ENCODE measurements at regions not wholly inside any gene's neighbourhood (a gene's known extent, or its start where the extent isn't known, plus 50 kb on each side); places are given as distances from the start of the nearest gene placed in this dataset.

DNA sequence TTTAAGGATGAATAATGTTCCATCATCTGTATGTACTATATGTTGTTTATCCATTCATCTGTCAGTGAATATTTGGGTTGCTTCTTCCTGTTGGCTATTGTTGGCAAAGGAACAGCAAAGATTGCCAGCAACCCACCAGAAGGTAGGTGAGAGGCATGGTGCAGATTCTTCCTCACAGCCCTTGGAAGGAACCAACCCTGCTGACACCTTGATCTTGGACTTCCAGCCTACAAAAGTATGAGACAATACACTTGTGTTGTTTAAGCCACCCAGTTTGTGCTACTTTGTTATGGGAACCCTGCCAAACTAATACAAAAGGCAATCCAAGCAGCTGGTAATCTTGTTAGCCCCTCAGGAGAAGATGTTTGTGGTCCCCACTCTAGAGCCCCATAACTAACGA lies 122.0 kb downstream of the CARTPT start:
- no peak overlapping the region for H2BK5ac ChIP-seq (ENCODE audit: low read depth, low read length, poor library complexity, severe bottlenecking)
- H3K4me2 ChIP-seq (ENCODE audit: low read depth, low read length): no peak overlapping the region
- TF ChIP-seq FOS (IDR thresholded peaks at IDR 0.05; ENCODE audit: low read depth, low read length): no peak
- TF ChIP-seq SMC3 (IDR thresholded peaks at IDR 0.05; ENCODE audit: low read depth, low read length): no peak
- TF ChIP-seq RCOR1 (IDR thresholded peaks at IDR 0.05; ENCODE audit: insufficient replicate concordance, low read length): no peak
- TF ChIP-seq POLR2A (IDR thresholded peaks at IDR 0.05; ENCODE audit: low read depth, low read length): no peak
- TF ChIP-seq NFE2L2 (IDR thresholded peaks at IDR 0.05; ENCODE audit: low read depth, low read length): no peak
- no peak for TF ChIP-seq RFX5 (IDR thresholded peaks at IDR 0.05; ENCODE audit: low read depth, low read length)
- no peak for TF ChIP-seq CEBPB (IDR thresholded peaks at IDR 0.05; ENCODE audit: low read depth, low read length)
- TF ChIP-seq MAZ (IDR thresholded peaks at IDR 0.05; ENCODE audit: borderline replicate concordance, low read depth, low read length): no peak
- TF ChIP-seq CTCF (conservative IDR thresholded peaks at IDR 0.05; ENCODE audit: low read depth, low read length): no peak
- TF ChIP-seq RAD21 (IDR thresholded peaks at IDR 0.05; ENCODE audit: low read length): no peak
- TF ChIP-seq, protein P1, sequence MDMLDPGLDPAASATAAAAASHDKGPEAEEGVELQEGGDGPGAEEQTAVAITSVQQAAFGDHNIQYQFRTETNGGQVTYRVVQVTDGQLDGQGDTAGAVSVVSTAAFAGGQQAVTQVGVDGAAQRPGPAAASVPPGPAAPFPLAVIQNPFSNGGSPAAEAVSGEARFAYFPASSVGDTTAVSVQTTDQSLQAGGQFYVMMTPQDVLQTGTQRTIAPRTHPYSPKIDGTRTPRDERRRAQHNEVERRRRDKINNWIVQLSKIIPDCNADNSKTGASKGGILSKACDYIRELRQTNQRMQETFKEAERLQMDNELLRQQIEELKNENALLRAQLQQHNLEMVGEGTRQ (IDR thresholded peaks at IDR 0.05; ENCODE audit: low read depth, low read length): no peak
- no peak for TF ChIP-seq MAFK (IDR thresholded peaks at IDR 0.05; ENCODE audit: low read depth, low read length)
- TF ChIP-seq, protein P2, sequence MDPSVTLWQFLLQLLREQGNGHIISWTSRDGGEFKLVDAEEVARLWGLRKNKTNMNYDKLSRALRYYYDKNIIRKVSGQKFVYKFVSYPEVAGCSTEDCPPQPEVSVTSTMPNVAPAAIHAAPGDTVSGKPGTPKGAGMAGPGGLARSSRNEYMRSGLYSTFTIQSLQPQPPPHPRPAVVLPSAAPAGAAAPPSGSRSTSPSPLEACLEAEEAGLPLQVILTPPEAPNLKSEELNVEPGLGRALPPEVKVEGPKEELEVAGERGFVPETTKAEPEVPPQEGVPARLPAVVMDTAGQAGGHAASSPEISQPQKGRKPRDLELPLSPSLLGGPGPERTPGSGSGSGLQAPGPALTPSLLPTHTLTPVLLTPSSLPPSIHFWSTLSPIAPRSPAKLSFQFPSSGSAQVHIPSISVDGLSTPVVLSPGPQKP (IDR thresholded peaks at IDR 0.05; ENCODE audit: borderline replicate concordance, low read depth, low read length): no peak
- TF ChIP-seq CHD1 (IDR thresholded peaks at IDR 0.05; ENCODE audit: low read depth, low read length): no peak
- TF ChIP-seq BHLHE40 (IDR thresholded peaks at IDR 0.05; ENCODE audit: low read depth, low read length): no peak
- TF ChIP-seq MXI1 (IDR thresholded peaks at IDR 0.05; ENCODE audit: borderline replicate concordance, low read depth, low read length): no peak
- intact Hi-C loops (cut with micrococcal nuclease): no loop called here
- no peaks in the 10 kb centered on the region for H3K36me3 ChIP-seq (ENCODE audit: control insufficient read depth, insufficient read depth, low read length)
- no peak overlapping the region for H2AK5ac ChIP-seq (ENCODE audit: low read depth, low read length)
- BruUV-seq (replicated peaks): no TSS peak
- H4K8ac ChIP-seq (ENCODE audit: low read depth in 2 of 2, low read length in 2 of 2): no peak overlapping the region
- H3K79me1 ChIP-seq (ENCODE audit: low read depth in 1 of 2, low read length in 2 of 2): no peaks in the 10 kb centered on the region
- H3K23ac ChIP-seq (ENCODE audit: low read depth, low read length): no peak overlapping the region
- H4K20me1 ChIP-seq (ENCODE audit: insufficient read depth, low read length): no peaks in the 10 kb centered on the region
- no peak overlapping the region for H3K56ac ChIP-seq (ENCODE audit: extremely low read depth, insufficient read depth, low read length)
- H3K18ac ChIP-seq (ENCODE audit: low read depth, low read length): no peak overlapping the region
- ATAC-seq (ENCODE audit: low read depth): no peak
- H3K27me3 ChIP-seq (ENCODE audit: control insufficient read depth, insufficient read depth, low read length): peaks cover 5% of the 10 kb centered on the region
- no peak overlapping the region for H3K27ac ChIP-seq (ENCODE audit: insufficient read depth, low read length)
- POLR2A ChIA-PET (ENCODE audit: unreplicated experiment): no interaction called here
- DNase-seq: no peak
- H2AK9ac ChIP-seq (replicated peaks; ENCODE audit: low read depth, low read length, poor library complexity): no peak overlapping the region
- no peaks in the 10 kb centered on the region for H3K4me1 ChIP-seq (ENCODE audit: control insufficient read depth, insufficient read depth, low read length)
- H4K91ac ChIP-seq (ENCODE audit: insufficient read depth, low read depth, low read length): no peak overlapping the region
- H3K4ac ChIP-seq (ENCODE audit: low read depth, low read length): no peak overlapping the region
- H2AFZ ChIP-seq (replicated peaks; ENCODE audit: low read length, poor library complexity): no peak overlapping the region
- no peak overlapping the region for H3K14ac ChIP-seq (replicated peaks; ENCODE audit: low read depth, low read length)
- peaks cover 3% of the 10 kb centered on the region; the same call in 1 of the 2 replicates for H3K9me3 ChIP-seq (ENCODE audit: control insufficient read depth, insufficient read depth, low read length)
- WGBS, 2 experiments (ENCODE audit: extremely low coverage in 2 of 2, insufficient read length in 1 of 2): no CpG with 5 or more reads among the region's 1 CpG
- H3K4me3 ChIP-seq (ENCODE audit: insufficient read depth, low read depth, low read length): no peak overlapping the region
- H2BK20ac ChIP-seq (ENCODE audit: low read depth, low read length): no peak overlapping the region
- in situ Hi-C loops (cut with MboI; ENCODE audit: low sequenced_read_pairs): no loop called here
- CTCF ChIA-PET: no interaction called here
- no peak overlapping the region for H4K5ac ChIP-seq (ENCODE audit: low read depth, low read length)
- no peak overlapping the region for H3K9ac ChIP-seq (ENCODE audit: low read depth, low read length)
- no peak overlapping the region for H2BK120ac ChIP-seq (ENCODE audit: low read depth, low read length)
- dilution Hi-C loops (cut with HindIII; ENCODE audit: low sequenced_read_pairs, unreplicated experiment): no loop called here
- no peaks in the 10 kb centered on the region for H3K9me1 ChIP-seq (ENCODE audit: insufficient read depth, low read length)
- no peak overlapping the region for H2BK15ac ChIP-seq (ENCODE audit: low read depth, low read length)

All from IMR-90 (cell line).